D341Med (cell line): ENCODE measurements at regions not wholly inside any gene's neighbourhood (a gene's known extent, or its start where the extent isn't known, plus 50 kb on each side); places are given as distances from the start of the nearest gene placed in this dataset.

Experiments used
- DNase-seq: peaks from one replicate; pipeline ENCODE4 v3.0.0; 2012; ENCODE audit warnings: low spot score

GRCh38 chr16:55943267-55943666 is 68.1 kb upstream of the CES5A start:
- DNase-seq, result no peak

- DNase-seq, result no peak
Measured at GRCh38 chr16:55942821-55943220, 67.6 kb upstream of the CES5A start.

- DNase-seq, result no peak
Measured at GRCh38 chr16:55941552-55941951, 66.4 kb upstream of the CES5A start.

GRCh38 chr16:55938126-55938525 is 63.0 kb upstream of the CES5A start:
- no peak for DNase-seq

GRCh38 chr16:55933038-55933437 is 57.9 kb upstream of the CES5A start:
- DNase-seq, result no peak

GRCh38 chr16:55930036-55930435 is 54.9 kb upstream of the CES5A start:
- no peak for DNase-seq

- DNase-seq, result no peak
Measured at GRCh38 chr16:55929181-55929580, 54.0 kb upstream of the CES5A start.

GRCh38 chr16:55925242-55925641 is 50.1 kb upstream of the CES5A start:
- no peak for DNase-seq
